ENCODE measurements at regions not wholly inside any gene's neighbourhood (a gene's known extent, or its start where the extent isn't known, plus 50 kb on each side); places are given as distances from the start of the nearest gene placed in this dataset.

DNA sequence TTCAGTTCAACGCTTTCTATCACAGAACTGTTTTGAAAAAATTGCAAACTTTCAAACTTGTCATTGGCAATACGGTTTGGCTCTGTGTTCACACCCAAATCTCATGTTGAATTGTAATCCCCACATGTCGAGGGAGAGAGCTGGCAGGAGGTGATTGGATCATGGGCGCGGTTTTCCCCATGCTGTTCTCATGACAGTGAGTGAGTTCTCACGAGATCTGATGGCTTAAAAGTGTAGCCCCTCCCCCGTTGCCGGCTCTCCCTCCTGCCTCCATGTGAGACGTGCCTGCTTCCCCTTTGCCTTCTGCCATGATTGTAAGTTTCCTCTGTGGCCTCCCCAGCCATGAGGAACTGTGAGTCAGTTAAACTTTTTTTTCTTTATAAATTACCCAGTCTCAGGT lies 1144.0 kb downstream of the BRD1 start:
- ChIA-PET RAD21 (ENCODE audit: low non-redundant PET in 1 of 2, low total read pairs in 2 of 2, uncharacterized antibody in 2 of 2, unreplicated experiment in 2 of 2) (no interaction called here), POLR2A (no interaction called here), CTCF (no interaction called here)
- BruUV-seq (replicated peaks): no TSS peak
- H2AFZ ChIP-seq (ENCODE audit: low read depth, low read length, poor library complexity, severe bottlenecking): no peak overlapping the region
- TF ChIP-seq EGR1 (IDR thresholded peaks at IDR 0.05; ENCODE audit: low read depth) (no peak), SIN3A (IDR thresholded peaks at IDR 0.05; ENCODE audit: low read depth) (no peak), CBX3 (IDR thresholded peaks at IDR 0.05; ENCODE audit: low read depth) (no peak), SP1 (IDR thresholded peaks at IDR 0.05; ENCODE audit: low read depth) (no peak), EZH2phosphoT487 (IDR thresholded peaks at IDR 0.05; ENCODE audit: borderline replicate concordance) (no peak), FOSL1 (IDR thresholded peaks at IDR 0.05; ENCODE audit: low read depth) (no peak), EZH2 (IDR thresholded peaks at IDR 0.05) (no peak)
- intact Hi-C loops (cut with micrococcal nuclease): no loop called here
- H3K4me3 ChIP-seq (replicated peaks in 1 of 2; ENCODE audit: low read depth in 1 of 2, low read length in 2 of 2): no peak overlapping the region
- H4K20me1 ChIP-seq (ENCODE audit: insufficient read depth): no peaks in the 10 kb centered on the region
- no peak overlapping the region for H3K9ac ChIP-seq (ENCODE audit: low read length)
- no peak overlapping the region for H3K27ac ChIP-seq (ENCODE audit: low read depth, low read length)
- DNase-seq (ENCODE audit: low read depth, low spot score) (no peak), ATAC-seq (no peak)
- H3K27me3 ChIP-seq (ENCODE audit: insufficient read depth, low read length): no peaks in the 10 kb centered on the region
- no peak overlapping the region for H3K4me2 ChIP-seq (ENCODE audit: low read length)
- no peaks in the 10 kb centered on the region for H3K4me1 ChIP-seq (ENCODE audit: control insufficient read depth in 1 of 2, insufficient read depth in 2 of 2, low read length in 2 of 2)
- no peaks in the 10 kb centered on the region for H3K9me2 ChIP-seq (ENCODE audit: insufficient read depth)
- H3K36me3 ChIP-seq (ENCODE audit: control insufficient read depth in 1 of 2, insufficient read depth in 2 of 2, low read length in 2 of 2): no peaks in the 10 kb centered on the region
- H3K79me2 ChIP-seq (ENCODE audit: insufficient read depth, low read length): no peaks in the 10 kb centered on the region
- peaks cover 0 to 5% of the 10 kb centered on the region in 2 experiments; a peak in 1 of 4 replicates for H3K9me3 ChIP-seq (ENCODE audit: control insufficient read depth in 1 of 2, insufficient read depth in 1 of 2, low read depth in 1 of 2, low read length in 2 of 2)

DNA sequence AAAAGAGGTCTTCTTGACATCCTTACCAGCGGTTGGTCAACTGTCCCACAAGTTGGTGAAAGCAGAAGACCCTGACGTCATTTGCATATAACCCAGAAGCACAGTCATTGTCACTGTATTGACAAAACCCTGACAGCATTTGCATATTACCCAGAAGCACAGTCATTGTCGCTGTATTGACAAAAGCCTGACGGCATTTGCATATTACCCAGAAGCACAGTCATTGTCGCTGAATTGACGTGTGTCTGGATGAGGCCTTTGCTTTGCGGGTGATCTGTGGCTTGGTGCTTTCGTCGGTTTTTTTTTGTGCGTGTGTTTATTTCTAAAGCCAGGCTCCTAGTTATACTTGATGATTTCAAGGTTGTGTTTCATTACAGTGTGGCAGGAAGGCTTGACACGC lies 1145.2 kb downstream of the BRD1 start:
- Histone ChIP-seq H3K4me3 (replicated peaks in 1 of 2; ENCODE audit: low read depth in 1 of 2, low read length in 2 of 2) (no peak overlapping the region), H3K27ac (ENCODE audit: low read depth, low read length) (no peak overlapping the region), H3K79me2 (ENCODE audit: insufficient read depth, low read length) (no peaks in the 10 kb centered on the region), H3K4me2 (ENCODE audit: low read length) (no peak overlapping the region), H3K4me1 (ENCODE audit: control insufficient read depth in 1 of 2, insufficient read depth in 2 of 2, low read length in 2 of 2) (no peaks in the 10 kb centered on the region), H2AFZ (ENCODE audit: low read depth, low read length, poor library complexity, severe bottlenecking) (no peak overlapping the region), H3K27me3 (ENCODE audit: insufficient read depth, low read length) (no peaks in the 10 kb centered on the region), H3K9ac (ENCODE audit: low read length) (no peak overlapping the region), H3K36me3 (ENCODE audit: control insufficient read depth in 1 of 2, insufficient read depth in 2 of 2, low read length in 2 of 2) (no peaks in the 10 kb centered on the region), H4K20me1 (ENCODE audit: insufficient read depth) (no peaks in the 10 kb centered on the region), H3K9me2 (ENCODE audit: insufficient read depth) (no peaks in the 10 kb centered on the region), H3K9me3 (ENCODE audit: control insufficient read depth in 1 of 2, insufficient read depth in 1 of 2, low read depth in 1 of 2, low read length in 2 of 2) (peaks cover 0 to 5% of the 10 kb centered on the region in 2 experiments; a peak in 1 of 4 replicates)
- intact Hi-C loops (cut with micrococcal nuclease): no loop called here
- DNase-seq (ENCODE audit: low read depth, low spot score) (no peak), ATAC-seq (no peak)
- ChIA-PET CTCF (no interaction called here), RAD21 (ENCODE audit: low non-redundant PET in 1 of 2, low total read pairs in 2 of 2, uncharacterized antibody in 2 of 2, unreplicated experiment in 2 of 2) (no interaction called here), POLR2A (no interaction called here)
- TF ChIP-seq EZH2 (IDR thresholded peaks at IDR 0.05) (no peak), ELF1 (IDR thresholded peaks at IDR 0.05; ENCODE audit: borderline replicate concordance, low read depth) (no peak), SP1 (IDR thresholded peaks at IDR 0.05; ENCODE audit: low read depth) (no peak)
- BruUV-seq (replicated peaks): no TSS peak
